ENCODE measurements at regions not wholly inside any gene's neighbourhood (a gene's known extent, or its start where the extent isn't known, plus 50 kb on each side); places are given as distances from the start of the nearest gene placed in this dataset.

DNA sequence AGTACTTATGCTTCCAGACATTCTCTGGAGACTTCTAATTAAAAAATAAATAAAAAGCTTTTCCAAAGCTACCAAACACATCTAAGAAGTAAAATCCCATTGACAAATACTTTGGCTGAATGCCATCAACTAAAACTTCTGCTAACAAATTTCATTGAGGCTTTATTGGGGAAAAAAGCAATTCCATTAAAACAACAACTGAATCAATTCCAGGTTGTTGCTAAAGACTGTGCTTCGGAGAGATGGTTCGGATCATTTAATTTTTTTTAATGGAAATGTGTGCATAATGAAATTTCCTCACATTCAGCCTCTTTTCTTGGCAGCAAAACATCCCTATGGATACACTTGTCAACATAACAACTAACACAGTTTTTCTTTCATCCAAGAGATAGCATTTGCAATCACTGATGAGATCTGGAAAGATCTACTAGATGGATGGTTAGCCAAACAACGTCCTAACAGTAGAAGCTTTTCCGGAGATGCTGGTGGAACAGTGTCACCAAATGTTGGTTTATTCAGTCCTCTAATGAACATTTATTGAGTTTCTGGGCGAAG is 446.1 kb upstream of the FAM98A start:
- Histone ChIP-seq H3K27ac (no peak overlapping the region), H3K4me3 (no peak overlapping the region)

DNA sequence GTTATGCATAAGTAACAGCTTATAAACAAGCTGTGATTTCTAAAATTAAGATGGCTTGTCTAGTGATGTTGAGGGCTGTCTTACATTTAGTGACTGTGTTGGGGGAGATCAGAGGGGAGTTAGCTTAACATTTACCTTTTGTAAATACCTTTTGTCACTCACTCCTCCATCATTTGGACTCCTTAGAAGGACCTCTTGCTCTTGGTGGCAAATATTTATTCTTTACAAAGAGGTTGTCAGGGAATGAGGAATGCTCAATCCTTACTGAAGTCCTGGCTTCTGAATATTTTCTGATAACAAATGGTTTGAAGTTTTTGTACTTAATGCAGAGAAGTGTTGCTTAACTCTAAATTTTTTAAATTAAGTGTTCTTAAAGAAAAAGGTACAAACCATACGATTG is 438.8 kb upstream of the FAM98A start:
- no peak overlapping the region for H3K27ac ChIP-seq
- no peak overlapping the region for H3K4me3 ChIP-seq

DNA sequence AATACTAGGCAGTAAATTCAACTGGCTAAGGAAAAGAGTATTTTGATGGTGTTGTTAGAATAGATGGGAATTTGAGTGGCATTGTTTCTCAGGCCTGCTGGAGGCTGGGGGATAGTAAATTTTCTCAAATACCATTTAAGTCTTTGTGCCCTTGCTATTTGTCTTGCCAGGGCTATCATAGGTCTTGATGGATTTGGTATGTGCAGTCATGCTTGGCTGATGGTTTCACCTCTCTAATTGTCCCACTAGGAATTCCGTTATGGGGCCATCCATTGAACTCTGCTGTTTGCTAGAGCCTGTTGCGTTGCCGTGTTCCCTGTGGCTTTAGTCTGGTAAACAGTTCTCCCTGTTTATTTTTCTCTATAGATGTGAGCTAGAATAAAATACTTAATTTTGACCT is 438.1 kb upstream of the FAM98A start:
- Histone ChIP-seq H3K4me3 (no peak overlapping the region), H3K27ac (no peak overlapping the region)

GRCh38 chr2:34031097-34031496 is 432.0 kb upstream of the FAM98A start:
- Histone ChIP-seq H3K4me3 (no peak overlapping the region), H3K27ac (no peak overlapping the region)

- H3K27ac ChIP-seq: no peak overlapping the region
- H3K4me3 ChIP-seq: no peak overlapping the region
Observed at GRCh38 chr2:34030273-34030672, 431.2 kb upstream of the FAM98A start.

GRCh38 chr2:34029073-34029472 is 430.0 kb upstream of the FAM98A start:
- Histone ChIP-seq H3K4me3 (no peak overlapping the region), H3K27ac (no peak overlapping the region)

- Histone ChIP-seq H3K4me3 (no peak overlapping the region), H3K27ac (no peak overlapping the region)
Observed at GRCh38 chr2:34025196-34025595, 426.1 kb upstream of the FAM98A start.

DNA sequence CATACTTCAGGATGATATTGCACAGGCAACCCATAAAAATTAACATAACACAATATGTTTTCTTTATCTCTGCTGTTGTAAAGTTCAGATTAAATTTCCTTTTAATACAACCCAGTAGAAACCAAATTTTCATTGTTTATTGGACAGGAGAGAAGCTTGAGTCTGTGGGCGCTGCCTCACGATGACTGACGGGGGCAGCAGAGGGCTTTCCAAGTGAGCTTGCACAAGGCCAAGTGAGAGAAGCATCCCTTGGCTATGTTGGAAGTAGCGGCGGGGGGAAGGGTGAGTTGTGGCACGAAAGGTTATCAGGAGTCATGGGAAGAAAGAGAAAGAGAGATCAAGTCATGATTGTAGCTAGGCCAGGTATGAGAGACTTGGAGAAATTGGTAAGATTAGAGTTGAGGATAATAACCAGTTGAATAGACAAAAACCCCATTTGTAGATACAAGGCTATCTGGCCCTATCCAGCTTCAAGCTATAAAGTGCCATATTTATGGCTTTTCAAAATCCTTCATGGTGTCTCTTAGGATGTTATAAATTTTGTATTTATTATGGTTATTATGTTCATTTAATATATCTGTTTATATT is 413.7 kb upstream of the FAM98A start:
- no peak overlapping the region for H3K4me3 ChIP-seq
- H3K27ac ChIP-seq: no peak overlapping the region

GRCh38 chr2:34011684-34012083 is 412.6 kb upstream of the FAM98A start:
- Histone ChIP-seq H3K27ac (no peak overlapping the region), H3K4me3 (no peak overlapping the region)

GRCh38 chr2:34005901-34006300 is 406.8 kb upstream of the FAM98A start:
- Histone ChIP-seq H3K4me3 (no peak overlapping the region), H3K27ac (no peak overlapping the region)

DNA sequence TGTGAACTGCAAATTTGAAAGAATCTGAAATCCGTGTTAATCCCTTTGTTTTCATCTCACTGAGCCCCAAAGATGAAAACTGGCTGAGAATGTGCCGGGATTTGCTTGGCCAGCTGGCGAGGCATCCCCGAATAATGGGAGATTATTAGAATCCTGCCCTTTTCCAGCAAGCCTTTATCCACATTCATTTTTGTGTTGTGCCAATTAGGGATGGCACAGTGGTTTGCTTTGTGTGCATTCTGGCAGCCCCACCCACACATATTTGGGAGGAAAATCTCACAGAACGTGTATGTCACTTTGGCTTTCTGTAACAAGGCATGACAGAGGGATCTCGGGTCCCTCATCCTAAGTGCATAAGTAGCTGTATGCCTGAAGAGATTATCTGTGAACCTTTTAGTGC is 405.8 kb upstream of the FAM98A start:
- H3K27ac ChIP-seq: no peak overlapping the region
- no peak overlapping the region for H3K4me3 ChIP-seq

- H3K4me3 ChIP-seq: no peak overlapping the region
- H3K27ac ChIP-seq: no peak overlapping the region
Observed at GRCh38 chr2:34003795-34004194, 404.7 kb upstream of the FAM98A start.

DNA sequence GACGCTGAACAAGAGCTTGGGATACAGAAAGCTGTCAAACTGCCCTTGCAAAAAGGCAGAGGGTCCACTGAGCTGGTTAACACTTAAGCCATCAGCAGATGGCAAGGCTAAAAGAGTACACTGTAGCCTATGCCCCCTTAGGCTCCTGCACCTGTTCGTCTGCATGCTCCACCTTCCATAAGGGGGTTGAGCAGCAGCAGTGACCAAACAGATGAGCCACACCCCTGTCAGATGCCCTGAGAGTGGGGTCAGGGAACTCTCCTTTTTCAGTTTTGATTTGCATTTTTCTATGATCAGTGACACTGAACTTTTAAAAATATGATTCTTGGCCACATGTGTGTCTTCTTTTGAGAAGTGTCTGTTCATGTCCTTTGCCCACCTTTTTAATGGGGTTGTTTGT is 402.5 kb upstream of the FAM98A start:
- no peak overlapping the region for H3K27ac ChIP-seq
- no peak overlapping the region for H3K4me3 ChIP-seq

- H3K4me3 ChIP-seq: no peak overlapping the region
- H3K27ac ChIP-seq: no peak overlapping the region
Observed at GRCh38 chr2:33984131-33984530, 385.0 kb upstream of the FAM98A start.

DNA sequence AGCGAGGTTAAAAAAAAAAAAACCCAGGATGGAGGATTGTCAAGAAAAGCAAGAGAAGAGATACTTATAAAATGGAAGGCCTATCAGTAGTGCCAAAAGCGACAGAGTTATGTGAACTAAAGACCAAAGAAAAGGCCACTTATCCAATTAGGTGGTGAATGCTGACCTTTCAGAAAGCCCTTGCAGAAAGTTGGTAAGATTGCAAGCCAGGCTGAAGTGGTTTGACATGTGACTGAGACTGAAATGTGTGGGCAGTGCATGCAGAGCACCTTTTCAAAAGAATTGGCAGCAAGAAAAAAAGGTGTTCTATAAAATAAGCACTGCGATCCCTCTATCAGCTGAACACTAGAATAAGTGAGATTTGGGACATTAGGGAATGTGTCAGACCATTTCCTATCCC is 379.4 kb upstream of the FAM98A start:
- Histone ChIP-seq H3K27ac (no peak overlapping the region), H3K4me3 (no peak overlapping the region)

DNA sequence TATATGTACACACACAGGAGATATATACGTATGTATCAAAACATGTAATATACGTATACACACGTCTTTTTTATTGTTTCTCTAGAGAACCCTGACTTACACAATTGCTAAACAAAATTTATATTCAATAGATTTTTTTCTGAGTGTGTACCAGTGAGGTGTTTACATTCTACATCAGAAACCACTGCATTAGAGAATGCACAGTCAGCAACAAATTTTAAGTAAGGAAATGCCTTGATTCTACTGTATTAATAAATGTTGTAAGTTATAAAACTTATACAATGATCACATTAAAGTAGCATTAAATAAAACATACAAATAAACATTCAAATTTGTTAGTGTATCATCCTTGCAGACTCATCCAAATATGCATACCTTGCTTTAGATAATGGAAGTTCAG is 376.4 kb upstream of the FAM98A start:
- no peak overlapping the region for H3K27ac ChIP-seq
- H3K4me3 ChIP-seq: no peak overlapping the region

DNA sequence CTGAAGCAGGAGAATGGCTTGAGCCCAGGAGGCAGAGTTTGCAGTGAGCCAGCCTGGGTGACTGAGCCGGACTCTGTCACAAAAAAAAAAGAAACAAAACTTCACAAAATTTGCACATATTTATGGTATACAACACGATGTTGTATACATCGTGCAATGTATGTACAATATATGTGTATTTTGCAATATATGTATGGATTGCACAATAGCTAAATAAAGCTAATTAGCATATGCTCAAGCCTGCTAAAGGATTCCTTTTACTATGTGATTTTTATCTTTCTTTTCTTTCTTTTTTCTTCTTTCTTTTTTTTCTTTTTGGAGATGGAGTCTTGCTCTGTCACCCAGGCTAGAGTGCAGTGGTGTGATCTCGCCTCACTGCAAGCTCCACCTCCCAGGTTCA is 368.0 kb upstream of the FAM98A start:
- Histone ChIP-seq H3K27ac (no peak overlapping the region), H3K4me3 (no peak overlapping the region)

GRCh38 chr2:33958591-33958990 is 359.5 kb upstream of the FAM98A start:
- no peak overlapping the region for H3K4me3 ChIP-seq
- H3K27ac ChIP-seq: no peak overlapping the region

DNA sequence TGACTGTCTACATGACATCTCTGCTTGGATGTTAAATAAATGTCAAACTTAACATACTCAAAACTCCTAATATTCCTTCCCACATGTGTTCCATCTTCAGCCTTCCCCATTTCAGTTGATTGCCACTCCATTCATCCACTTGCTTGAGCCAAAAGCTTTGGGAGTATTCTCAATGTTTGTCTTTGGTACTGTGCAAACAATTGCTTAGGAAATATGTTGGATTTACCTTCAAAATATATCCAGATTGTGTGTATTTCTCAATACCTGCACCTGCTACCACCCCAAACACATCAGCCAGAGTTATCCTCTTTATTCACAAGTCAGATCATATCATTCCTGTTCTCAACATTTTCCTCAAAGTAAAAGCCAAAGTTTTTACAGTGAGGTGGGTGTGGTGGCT is 350.3 kb upstream of the FAM98A start:
- Histone ChIP-seq H3K27ac (no peak overlapping the region), H3K4me3 (no peak overlapping the region)

DNA sequence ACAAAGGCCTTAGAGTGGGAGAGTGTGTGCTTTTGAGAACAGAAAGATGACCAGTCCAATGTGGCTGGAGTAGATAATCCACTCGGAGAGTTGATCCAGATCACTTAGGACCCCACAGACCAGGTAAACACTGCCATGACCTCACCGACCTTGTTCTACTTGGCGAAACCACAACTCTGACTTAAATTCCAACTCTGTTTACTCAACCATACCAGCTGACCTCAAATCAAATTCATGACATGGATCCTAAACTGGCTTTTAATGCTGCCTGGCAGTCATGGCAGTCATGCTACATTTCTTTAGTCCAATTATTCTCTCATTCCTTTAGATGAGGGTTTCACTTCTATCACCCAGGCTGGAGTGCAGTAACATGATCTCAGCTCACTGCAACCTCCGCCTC is 347.1 kb upstream of the FAM98A start:
- no peak overlapping the region for H3K27ac ChIP-seq
- H3K4me3 ChIP-seq: no peak overlapping the region

DNA sequence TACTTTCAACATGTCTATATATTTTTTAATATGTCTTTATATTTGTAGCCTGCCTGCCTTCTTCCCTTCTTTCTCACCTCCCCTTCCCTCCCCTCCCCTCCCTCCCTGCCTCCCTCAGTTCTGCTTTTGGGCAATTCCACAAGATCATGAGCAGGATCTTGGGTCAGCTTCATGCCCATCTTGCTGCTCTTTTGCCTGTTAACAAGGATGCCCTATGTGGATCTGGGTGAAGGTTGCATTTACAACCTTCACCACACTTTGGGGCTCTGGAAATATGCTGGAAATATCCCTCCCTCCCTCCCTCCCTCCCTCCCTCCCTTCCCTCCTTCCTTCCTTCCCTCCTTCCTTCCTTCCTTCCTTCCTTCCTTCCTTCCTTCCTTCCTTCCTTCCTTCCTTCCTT is 334.1 kb upstream of the FAM98A start:
- Histone ChIP-seq H3K27ac (no peak overlapping the region), H3K4me3 (no peak overlapping the region)

- H3K27ac ChIP-seq: no peak overlapping the region
Observed at GRCh38 chr2:33931164-33931563, 332.1 kb upstream of the FAM98A start.

More at GRCh38 chr2:33931164-33931563, 332.1 kb upstream of the FAM98A start:
- no peak overlapping the region for H3K4me3 ChIP-seq

All from skin epidermis (tissue), 12 donors.